ENCODE measurements at regions not wholly inside any gene's neighbourhood (a gene's known extent, or its start where the extent isn't known, plus 50 kb on each side); places are given as distances from the start of the nearest gene placed in this dataset.

DNA sequence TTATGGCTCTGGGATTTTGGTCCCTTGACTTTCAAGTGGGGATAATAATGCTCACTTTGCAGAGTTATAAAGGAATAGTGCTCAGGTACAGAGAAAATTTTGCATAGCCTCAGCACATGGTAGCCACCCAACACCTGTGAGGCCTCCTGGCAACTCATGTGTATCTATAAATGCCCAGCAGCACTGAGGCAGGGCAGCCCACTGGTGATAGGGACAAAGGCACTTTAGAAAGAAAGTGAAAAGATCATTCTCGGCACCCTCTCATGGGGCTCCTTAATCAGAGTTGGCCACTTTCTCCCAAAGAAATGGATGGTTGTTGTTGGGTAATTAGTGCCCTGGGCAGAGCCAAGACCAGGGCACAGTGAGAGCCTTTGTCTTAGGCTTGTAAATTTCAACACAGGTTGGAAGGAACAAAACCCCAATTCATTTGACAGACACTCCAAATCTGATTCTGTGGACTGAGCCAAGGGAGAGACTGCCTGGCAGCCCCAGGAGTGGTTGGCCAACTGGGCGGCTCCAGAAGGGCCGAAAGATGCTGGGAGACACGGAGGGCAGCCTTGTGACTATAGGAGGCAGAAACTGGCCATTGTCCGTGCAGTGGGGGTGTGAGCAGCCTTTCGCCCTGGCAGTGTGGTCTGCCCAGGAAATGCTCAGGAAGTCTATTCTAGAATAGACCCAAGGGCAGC, 213.2 kb upstream of the RGMA start:
- 79 to 87% methylated on average over 6 of the region's 6 CpGs for WGBS, 2 donors
- no peak overlapping the region for H3K4me3 ChIP-seq
- no peak overlapping the region for H3K27ac ChIP-seq
- ATAC-seq (peak in 1 of 8 donors; percentile 44), DNase-seq (no peak)
- intact Hi-C loops (cut with DNase I): no loop called here
- no peaks in the 10 kb centered on the region for H3K9me3 ChIP-seq
- no peaks in the 10 kb centered on the region for H3K36me3 ChIP-seq
- H3K4me1 ChIP-seq: peaks cover 0 to 4% (median 0%) of the 10 kb centered on the region in 9 donors
- peaks cover 0 to 7% (median 0%) of the 10 kb centered on the region in 7 donors for H3K27me3 ChIP-seq
- TF ChIP-seq, protein P1, sequence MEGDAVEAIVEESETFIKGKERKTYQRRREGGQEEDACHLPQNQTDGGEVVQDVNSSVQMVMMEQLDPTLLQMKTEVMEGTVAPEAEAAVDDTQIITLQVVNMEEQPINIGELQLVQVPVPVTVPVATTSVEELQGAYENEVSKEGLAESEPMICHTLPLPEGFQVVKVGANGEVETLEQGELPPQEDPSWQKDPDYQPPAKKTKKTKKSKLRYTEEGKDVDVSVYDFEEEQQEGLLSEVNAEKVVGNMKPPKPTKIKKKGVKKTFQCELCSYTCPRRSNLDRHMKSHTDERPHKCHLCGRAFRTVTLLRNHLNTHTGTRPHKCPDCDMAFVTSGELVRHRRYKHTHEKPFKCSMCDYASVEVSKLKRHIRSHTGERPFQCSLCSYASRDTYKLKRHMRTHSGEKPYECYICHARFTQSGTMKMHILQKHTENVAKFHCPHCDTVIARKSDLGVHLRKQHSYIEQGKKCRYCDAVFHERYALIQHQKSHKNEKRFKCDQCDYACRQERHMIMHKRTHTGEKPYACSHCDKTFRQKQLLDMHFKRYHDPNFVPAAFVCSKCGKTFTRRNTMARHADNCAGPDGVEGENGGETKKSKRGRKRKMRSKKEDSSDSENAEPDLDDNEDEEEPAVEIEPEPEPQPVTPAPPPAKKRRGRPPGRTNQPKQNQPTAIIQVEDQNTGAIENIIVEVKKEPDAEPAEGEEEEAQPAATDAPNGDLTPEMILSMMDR (IDR thresholded peaks at IDR 0.05): no peak

DNA sequence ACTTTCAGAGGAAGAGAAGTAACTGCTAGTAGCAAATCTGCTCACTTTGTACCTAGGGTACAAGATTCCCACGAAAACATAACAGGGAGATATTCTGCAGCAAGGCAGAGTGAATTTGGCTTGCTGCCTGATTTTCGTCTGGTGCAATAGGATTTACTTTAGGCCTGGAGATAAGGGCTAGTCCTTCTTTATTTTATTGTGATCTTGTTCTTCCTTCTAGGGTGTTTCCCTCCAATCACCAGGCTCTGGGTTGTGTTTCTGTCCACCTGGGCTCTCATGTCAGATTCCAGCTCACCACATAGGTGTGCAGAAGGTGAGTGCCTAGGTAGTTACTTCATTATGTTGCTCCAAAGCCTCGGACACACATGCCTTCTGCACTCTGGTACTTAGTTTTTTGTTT, 211.8 kb upstream of the RGMA start:
- Histone ChIP-seq H3K36me3 (no peaks in the 10 kb centered on the region), H3K27ac (no peak overlapping the region), H3K27me3 (peaks cover 0 to 7% (median 0%) of the 10 kb centered on the region in 7 donors), H3K4me3 (no peak overlapping the region), H3K4me1 (peaks cover 0 to 6% (median 0%) of the 10 kb centered on the region in 9 donors), H3K9me3 (no peaks in the 10 kb centered on the region)
- DNase-seq (no peak), ATAC-seq (no peak)
- 34 to 54% methylated on average over 3 of the region's 3 CpGs for WGBS, 2 donors
- intact Hi-C loops (cut with DNase I): no loop called here
- TF ChIP-seq, protein P1 (IDR thresholded peaks at IDR 0.05): no peak

DNA sequence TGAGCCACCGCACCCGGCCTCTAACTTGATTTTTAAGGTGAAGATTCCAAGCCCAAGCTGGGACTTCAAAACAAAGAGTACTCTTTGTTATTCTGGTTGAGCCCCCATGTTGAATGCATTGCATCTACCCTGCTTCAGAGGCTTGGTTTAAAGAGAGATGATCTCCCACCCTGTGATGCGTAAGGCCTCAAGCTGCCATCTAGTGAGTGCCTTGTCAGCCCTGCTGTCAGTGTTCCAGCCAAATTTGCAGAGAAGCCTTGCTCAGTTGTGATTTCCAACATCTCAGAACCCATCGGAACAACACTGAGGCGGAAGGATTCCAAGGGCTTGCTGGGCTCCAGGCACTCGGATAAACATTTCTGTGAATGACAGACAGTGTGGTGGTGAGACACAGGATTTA, 210.7 kb upstream of the RGMA start:
- intact Hi-C loops (cut with DNase I): no loop called here
- DNase-seq: no peak
- ATAC-seq: no peak
- WGBS, 2 donors: 94 to 96% methylated on average over 6 of the region's 6 CpGs
- no peak overlapping the region for H3K4me3 ChIP-seq
- peaks cover 0 to 3% (median 0%) of the 10 kb centered on the region in 7 donors for H3K27me3 ChIP-seq
- TF ChIP-seq, protein P1 (IDR thresholded peaks at IDR 0.05): no peak
- no peak overlapping the region for H3K27ac ChIP-seq
- no peaks in the 10 kb centered on the region for H3K9me3 ChIP-seq
- H3K36me3 ChIP-seq: no peaks in the 10 kb centered on the region
- H3K4me1 ChIP-seq: peaks cover 0 to 6% (median 0%) of the 10 kb centered on the region in 9 donors

DNA sequence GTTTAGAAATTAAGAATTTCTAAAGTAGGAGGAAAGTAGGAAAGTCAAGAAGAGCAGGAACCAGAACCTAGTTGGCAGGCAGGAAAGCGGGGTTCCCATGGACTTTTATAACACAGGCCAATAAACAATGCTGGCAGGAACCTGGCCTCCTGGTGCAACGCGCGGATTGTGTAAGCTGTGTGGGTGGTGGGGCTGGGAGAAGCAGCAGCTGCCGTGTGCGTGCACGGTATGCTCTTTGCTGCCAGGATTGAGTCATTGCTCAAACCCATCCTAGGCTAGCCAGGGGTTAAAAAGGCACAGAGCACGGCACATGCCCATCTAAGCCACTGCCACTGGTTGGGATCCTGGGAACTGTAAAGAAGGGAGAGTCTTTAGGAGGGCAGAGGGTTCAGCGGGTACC, 209.9 kb upstream of the RGMA start:
- Histone ChIP-seq H3K4me3 (no peak overlapping the region), H3K27ac (no peak overlapping the region), H3K36me3 (no peaks in the 10 kb centered on the region), H3K27me3 (no peaks in the 10 kb centered on the region), H3K9me3 (no peaks in the 10 kb centered on the region), H3K4me1 (peaks cover 0 to 6% (median 0%) of the 10 kb centered on the region in 9 donors)
- DNase-seq (no peak), ATAC-seq (peak in 1 of 8 donors; percentile 77)
- TF ChIP-seq, protein P1 (IDR thresholded peaks at IDR 0.05): no peak
- 83 to 90% methylated on average over 9 of the region's 9 CpGs for WGBS, 2 donors
- intact Hi-C loops (cut with DNase I): no loop called here

Data from heart right ventricle (tissue), 16 donors.